CD1c-positive myeloid dendritic cell (primary cell): ENCODE measurements at regions not wholly inside any gene's neighbourhood (a gene's known extent, or its start where the extent isn't known, plus 50 kb on each side); places are given as distances from the start of the nearest gene placed in this dataset.
A peak's percentile ranks its signal among the peaks of the same experiment; 100 is the strongest.
"Not testable (repeated sequence)": the region's sequence is repeated elsewhere in the genome, so short reads cannot be mapped to it uniquely, and the experiment has no call there.

Source experiments
- DNase-seq: peaks from one replicate; pipeline ENCODE4 v3.0.0-alpha.2; 2016; ENCODE audit errors: extremely low spot score

DNA sequence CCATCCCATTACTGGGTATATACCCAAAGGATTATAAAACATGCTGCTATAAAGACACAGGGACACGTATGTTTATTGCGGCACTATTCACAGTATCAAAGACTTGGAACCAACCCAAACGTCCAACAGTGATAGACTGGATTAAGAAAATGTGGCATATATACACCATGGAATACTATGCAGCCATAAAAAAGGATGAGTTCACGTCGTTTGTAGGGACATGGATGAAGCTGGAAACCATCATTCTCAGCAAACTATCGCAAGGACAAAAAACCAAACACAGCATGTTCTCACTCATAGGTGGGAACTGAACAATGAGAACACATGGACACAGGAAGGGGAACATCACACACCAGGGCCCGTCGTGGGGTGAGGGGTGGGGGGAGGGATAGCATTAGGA, 106.1 kb downstream of the CHD1L start:
- not testable (repeated sequence) for DNase-seq

DNA sequence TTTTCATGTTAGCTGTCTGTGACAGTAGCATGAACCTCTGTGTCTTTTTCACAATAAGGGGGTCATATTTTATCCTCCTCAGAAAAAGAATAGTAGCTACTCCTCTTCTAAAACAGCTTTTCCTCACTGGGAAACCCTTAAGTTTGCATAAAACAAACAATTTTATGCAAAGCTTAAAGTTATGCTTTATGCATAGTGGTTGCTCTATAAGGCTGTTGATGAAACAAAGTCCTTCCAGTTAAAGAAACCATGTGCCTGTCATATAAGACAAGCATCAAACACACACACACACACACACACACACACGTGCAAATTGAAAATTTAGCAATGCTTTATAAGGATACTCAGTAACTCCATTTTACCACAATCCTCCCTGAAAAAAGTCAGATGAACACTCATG, 107.0 kb downstream of the CHD1L start:
- no peak for DNase-seq

DNA sequence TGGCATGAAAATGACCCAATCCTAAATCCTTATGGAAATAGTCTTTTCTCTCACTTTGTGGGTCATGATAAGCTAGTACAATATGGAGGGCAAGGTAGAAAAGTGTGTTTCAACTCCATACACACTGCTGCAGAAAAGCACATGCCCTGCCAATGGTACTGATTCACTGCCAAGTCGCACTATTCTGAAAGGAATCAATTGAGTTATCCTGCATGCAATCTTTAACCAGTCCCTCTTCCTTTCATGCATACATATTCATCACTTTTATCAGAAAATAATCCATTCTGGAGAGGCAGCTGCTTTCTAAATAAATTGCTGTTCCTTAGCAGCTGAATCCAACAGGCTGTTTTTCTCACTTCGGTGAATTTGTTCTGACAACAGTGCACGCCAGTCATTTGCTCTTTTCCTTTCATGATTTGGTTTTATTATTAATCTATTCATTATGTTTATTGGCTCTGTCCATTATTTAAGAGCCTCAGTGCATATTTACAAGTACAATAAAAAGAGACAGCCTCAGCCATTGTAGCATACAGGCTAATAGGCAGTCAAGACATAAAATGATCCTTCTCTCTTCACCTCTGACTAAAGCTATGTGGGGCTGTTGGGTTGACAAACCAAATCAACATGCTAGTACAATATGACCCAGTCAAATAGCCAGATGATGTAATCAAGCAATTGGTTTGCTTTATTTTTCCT, 108.8 kb downstream of the CHD1L start:
- DNase-seq, result no peak

DNA sequence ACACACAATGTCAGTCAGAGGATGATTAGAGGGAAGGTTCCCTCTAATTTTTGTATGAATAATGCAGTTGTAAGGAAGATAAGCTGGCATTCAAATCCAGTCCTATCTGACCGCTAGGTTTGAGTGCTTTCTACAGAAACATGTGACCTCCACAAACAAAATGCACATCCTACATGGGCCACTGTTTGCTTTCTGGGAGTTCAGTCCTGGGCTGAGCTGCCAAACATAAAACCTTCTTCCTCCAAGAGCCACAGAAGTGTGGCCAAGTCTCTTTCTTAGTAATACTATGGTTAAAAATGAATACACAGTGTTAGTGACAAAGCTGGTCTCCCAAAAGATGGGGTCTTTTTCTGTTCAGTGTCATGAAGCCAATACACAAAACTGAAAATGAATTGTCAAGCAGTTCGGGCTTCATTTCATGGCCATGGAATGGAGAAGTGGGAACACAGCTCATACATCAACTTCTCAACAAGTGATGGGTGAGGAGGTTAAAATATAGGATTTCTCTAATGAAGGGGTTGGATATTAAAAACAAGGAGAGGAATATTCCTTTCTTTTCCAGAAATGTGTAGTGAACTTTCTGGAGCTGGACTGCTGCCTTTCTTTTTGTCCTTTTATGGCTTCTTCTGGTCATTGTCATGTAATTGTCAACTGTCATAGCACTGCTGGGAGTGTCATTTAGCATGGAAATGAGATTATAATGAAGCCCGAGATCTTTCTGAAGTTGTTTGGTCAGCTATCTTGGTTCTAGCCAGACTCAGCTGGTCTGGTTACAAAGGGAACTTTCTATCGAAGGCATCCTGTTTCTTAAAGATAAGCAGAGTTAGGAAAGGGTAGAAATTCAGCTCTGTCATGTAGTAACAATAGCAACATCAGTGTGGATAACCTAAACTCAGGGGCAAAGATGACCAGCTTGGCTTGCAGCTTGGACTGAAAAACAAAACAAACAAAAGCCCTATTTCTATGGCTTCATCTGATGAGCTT, 135.1 kb downstream of the CHD1L start:
- DNase-seq, result no peak

DNA sequence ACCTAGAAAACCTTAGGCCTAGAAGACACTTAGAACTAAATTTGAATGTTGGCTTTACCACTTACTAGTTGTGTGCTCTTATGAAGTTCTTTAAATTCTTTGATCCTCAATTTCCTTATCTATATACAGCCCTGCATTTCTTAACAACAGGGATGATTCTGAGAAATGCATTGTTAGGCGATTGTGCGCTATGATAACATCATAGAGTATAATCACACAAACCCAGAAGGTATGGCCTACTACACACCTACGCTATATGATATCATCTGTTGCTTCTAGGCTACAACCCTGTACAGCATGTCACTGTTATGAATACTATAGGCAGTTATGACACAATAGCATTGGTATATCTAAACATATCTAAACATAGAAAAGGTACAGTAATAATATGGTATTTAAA, 137.4 kb downstream of the CHD1L start:
- DNase-seq, result no peak

DNA sequence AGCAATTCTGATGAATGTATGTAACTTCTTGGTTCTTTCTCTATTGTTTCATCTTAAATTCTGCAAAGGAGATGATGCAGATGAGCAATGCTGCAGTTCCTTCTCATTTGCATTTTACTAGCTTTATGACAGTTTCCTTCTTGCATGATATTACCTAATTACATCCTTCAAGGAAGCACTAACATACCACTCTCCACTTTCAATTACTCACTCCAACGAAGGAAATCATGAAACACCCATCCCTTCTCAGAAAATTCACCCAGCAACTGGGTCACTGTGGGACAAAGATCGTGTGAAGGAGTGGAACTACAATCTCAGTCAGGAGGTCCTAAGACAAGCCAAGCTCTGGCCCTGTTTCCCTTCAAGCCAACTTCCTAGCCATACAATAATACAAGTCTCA, 142.3 kb downstream of the CHD1L start:
- DNase-seq, result no peak

DNA sequence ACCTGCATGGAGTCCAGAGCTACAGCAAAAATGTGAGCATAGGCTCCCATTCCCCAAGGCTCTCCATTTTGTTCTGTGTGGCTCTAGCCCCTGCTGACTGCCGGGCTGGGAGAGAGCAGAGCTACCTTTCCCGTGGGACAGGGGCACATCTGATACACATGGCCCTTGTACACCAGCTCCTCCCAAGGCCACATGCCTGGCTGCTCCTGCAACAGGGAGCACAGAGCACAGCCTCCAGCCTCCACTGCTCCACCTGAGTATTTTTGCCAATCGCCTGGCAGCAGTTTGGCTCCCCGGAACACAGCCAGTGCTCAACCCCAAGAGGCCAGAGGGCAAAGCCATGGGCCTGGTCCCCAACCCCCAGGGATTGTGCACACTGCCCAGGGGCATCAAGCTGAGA, 146.5 kb downstream of the CHD1L start:
- no peak for DNase-seq

DNA sequence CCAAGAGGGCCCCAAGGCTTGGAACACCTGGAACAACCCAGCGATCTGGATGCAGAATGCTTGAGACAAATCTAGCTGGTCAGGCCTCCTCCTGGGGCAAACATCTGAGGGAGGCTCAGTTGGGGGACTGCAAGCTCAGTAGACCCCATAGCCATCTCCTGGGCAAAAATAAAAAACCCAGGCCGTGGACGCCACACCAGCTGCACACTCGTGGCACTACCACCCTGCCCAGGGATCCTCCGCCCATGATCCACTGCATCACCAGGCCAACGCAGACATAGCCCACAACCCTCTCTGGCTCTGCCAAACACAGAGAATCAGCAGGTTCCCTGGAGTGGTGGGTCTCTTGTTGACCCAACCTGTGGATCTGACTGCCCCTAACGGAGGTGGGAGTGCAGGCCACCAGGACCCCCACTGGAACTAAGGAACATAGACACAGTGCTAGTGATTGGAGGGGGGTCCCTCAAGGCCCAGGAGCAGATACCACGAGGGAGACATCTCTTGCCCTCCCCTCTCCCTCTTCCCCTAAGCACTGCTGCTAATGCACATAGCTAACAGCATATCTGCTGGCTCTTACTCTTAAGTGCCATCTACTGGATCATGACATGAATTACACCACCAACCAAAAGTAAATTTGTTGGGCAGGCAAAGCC, 147.2 kb downstream of the CHD1L start:
- peak; percentile 32 for DNase-seq

DNA sequence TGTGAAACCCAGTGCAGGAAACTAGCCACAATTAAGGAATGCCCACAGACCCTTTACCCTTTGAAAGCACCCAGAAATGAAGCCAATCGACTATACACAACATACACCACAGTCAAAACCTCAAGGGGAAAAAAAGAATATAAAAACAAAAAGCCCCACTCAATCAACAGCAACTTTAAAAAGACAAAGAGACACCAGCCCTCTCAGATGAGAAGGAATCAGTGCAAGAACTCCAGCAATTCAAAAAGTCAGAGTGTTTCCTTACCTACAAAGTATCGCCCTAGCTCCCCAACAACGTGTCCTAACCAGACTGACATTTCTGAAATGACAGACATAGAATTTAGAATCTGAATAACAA, 147.7 kb downstream of the CHD1L start:
- no peak for DNase-seq

DNA sequence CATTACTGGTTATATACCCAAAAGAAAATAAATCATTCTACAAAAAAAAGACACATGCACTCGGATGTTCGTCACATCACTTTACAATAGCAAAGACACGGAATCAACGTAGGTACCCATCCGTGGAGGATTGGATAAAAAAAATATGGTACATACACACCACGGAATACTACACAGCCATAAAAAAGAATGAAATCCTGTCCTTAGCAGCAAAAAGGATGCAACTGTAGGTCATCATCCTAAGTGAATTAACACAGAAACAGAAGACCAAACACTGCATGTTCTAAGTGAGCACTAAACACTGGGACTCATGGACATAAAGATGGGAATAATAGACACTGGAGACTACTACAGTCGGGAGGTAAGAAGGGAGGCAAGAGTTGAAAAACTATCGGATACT, 148.6 kb downstream of the CHD1L start:
- no peak for DNase-seq

DNA sequence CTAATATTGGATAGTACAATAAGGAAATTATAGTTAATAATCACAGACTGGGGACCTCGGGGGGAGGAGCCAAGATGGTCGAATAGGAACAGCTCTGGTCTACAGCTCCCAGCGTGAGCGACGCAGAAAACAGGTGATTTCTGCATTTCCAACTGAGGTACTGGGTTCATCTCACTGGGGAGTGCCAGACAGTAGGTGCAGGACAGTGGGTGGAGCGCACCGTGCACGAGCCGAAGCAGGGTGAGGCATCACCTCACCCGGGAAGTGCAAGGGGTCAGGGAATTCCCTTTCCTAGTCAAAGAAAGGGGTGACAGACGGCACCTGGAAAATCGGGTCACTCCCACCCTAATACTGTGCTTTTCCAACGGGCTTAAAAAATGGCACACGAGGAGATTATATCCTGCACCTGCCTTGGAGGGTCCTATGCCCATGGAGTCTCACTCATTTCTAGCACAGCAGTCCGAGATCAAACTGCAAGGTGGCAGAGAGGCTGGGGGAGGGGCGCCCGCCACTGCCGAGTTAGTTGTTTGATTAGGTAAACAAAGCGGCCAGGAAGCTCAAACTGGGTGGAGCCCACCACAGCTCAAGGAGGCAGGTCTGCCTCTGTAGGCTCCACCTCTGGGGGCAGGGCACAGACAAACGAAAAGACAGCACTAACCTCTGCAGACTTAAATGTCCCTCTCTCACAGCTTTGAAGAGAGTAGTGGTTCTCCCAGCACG, 138.8 kb upstream of the BCL9 start:
- DNase-seq, result not testable (repeated sequence)

DNA sequence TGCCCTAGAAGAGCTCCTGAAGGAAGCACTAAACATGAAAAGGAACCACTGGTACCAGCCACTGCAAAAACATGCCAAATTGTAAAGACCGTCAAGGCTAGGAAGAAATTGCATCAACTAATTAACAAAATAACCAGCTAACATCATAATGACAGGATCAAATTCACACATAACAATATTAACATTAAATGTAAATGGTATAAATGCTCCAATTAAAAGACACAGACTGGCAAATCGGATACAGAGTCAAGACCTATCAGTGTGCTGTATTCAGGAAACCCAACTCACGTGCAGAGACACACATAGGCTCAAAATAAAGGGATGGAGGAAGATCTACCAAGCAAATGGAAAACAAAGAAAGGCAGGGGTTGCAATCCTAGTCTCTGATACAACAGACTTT, 137.0 kb upstream of the BCL9 start:
- DNase-seq, result not testable (repeated sequence)

DNA sequence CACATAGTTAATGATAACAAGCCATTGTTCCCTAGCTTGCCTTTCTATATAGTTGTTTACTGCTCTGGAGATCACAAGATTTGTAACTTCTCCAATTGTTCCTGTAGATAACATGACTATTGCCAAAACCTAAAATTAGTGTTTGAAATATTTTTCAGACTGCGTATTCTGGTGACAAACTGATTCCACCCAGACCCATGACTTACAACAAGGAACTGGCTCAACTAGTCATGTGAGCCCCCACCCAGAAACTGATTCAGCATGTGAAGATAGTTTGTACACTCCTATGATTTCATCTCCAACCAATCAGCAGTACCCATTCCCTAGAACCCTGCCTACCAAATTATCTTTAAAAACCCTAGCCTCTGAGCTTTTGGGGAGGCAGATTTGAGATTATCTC, 131.4 kb upstream of the BCL9 start:
- DNase-seq, result no peak

DNA sequence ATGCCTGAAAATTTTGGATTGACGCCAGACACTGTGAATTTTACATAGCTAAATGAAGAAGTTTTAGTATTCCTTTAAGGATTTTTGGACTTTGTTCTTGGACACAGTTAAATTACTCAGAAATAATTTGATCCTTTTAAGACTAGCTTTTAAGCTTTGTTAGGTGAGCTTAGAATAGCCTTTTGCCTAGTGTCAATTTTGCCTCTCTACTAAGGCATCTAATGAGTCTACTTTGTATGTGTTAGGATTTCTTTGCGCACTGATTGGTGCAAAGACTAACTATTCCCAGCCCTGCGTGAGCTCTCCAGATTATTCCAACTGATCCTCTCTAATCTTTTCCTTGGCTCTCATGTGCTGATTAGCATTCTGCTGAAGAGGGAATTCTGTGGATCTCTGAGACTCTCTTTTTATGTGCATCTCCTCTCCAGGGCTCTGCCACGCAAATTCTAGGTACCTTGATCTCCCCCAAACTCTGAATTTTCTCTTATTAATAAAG, 128.1 kb upstream of the BCL9 start:
- DNase-seq, result no peak

DNA sequence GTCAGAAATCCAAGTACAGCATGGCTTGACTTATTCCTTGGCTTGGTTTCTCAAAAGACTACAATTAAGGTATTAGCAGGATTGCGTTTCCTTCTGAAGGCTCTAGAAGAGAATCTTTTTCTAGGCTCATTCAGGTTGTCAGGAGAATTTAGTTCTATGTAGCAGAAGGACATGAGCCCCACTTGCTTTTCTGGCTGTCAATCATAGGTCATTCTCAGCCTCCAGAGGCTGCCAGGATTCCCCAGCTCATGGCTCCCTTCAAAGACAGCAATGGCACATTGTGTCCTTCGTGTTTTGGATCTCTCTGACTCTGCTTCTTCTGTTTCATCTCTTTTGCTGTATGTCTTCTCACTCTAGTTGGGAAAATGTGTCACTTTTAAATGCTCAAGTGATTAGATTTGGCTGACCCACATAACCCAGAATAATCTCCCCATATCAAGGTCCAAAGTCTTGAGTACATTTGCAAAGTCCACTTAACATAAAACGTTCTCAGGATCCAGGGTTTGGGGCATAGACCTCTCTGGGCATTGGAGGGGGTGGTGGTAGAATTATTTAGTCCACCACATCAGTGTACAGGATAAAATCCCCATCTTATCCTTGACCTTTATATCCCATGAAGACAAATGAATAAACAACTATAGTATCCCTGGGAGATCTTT, 126.7 kb upstream of the BCL9 start:
- no peak for DNase-seq

DNA sequence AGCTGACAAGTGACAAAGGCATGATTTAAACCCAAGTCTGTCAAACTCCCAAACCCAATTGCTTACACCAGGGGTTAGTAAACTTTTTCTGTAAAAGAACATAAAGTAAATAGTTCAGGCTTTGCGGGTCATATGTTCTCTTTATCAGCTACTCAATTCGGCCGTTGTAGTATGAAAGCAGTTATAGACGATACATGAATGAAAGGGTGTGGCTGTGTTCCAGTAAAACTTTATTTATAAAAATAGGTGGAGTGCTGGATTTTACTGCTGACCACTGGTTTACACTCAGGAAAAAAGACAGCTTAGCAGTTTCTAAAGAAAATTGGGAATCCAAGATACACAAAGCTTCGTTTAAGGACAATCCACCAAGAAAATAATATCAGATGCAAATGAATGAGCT, 124.3 kb upstream of the BCL9 start:
- DNase-seq, result no peak

DNA sequence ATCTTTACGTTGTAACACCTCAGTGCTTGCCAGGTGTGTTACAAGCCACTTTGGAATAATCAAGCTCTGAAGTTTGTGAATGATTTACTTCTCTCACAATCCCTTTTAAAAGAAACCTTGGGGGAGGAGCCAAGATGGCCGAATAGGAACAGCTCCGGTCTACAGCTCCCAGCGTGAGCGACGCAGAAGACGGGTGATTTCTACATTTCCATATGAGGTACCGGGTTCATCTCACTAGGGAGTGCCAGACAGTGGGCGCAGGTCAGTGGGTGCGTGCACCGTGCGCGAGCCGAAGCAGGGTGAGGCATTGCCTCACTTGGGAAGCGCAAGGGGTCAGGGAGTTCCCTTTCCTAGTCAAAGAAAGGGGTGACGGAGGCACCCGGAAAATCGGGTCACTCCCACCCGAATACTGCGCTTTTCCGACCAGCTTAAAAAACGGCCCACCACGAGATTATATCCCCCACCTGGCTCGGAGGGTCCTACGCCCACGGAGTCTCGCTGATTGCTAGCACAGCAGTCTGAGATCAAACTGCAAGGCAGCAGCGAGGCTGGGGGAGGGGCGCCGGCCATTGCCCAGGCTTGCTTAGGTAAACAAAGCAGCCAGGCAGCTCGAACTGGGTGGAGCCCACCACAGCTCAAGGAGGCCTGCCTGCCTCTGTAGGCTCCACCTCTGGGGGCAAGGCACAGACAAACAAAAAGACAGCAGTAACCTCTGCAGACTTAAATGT, 118.0 kb upstream of the BCL9 start:
- DNase-seq, result not testable (repeated sequence)

DNA sequence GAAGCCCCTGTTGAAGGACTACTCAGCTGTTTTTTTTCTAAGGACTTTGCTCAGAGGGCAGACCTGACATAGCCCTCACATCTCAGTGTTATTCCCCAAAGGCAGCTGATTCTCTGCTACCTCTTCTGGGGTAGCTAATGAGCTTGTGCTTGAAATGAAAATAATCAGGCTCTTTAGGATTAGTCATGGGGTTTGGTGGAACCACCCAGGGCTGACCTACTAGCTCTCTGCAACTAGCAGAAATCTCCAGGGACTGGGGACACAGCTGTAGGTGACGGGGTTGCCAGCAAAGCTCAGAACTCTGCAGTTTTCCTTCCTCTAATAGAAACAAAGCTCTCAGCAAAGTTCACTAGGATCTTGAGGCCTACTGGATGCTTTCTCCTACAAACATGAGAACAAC, 106.4 kb upstream of the BCL9 start:
- no peak for DNase-seq

DNA sequence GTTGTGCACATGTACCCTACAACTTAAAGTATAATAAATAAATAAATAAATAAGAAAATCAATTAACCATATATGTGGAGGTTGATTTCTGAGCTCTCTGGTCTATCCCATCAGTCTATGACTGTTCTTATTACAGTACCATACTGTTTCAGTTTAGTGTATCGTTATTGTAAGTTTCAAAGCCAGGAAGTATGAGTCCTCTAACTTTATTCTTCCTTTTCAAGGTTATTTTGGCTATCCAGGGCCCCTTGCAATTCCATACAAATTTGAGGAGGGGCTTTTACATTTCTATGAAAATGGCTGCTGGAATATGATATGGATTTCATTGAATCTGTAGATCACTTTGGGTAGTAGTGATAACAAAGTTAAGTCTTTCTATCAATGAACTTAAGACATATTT, 96.9 kb upstream of the BCL9 start:
- no peak for DNase-seq

DNA sequence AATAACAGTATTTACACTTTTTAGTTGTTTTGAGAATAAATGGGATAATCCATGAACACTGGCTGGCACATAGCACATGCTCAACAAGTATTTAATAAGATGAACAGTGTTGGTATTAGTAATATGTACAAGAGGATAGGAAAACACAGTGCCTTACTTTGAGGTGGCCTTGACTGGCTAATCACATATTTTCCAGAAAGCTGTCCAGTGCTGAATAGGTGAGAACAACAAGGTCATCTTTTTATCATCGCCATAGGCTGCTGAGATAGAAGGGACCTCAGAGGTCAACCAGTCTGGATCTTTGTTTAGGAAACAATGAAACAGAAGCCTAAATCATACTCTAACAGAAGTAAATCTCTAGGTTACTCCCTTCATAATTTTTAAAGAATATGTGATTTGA, 89.7 kb upstream of the BCL9 start:
- DNase-seq, result no peak

DNA sequence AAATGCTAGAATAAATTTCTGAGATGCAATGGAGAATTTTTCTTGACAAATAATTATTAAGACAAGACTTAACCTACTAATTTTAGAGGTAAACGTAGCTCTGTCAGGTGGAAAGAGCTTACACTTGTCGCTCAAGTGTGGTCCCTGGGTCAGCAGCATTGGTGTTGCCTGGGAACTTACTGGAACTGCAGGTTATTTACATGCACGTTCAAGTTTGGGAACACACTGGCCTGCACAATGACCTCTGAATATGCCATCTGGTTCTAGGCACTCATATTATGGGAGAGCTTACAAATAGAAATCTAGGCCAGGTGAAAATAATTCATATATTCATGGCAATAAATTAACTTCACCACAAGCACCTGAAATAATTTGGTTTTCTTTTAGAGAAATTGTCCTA, 88.5 kb upstream of the BCL9 start:
- DNase-seq, result no peak
